ENCODE measurements at regions not wholly inside any gene's neighbourhood (a gene's known extent, or its start where the extent isn't known, plus 50 kb on each side); places are given as distances from the start of the nearest gene placed in this dataset.

DNA sequence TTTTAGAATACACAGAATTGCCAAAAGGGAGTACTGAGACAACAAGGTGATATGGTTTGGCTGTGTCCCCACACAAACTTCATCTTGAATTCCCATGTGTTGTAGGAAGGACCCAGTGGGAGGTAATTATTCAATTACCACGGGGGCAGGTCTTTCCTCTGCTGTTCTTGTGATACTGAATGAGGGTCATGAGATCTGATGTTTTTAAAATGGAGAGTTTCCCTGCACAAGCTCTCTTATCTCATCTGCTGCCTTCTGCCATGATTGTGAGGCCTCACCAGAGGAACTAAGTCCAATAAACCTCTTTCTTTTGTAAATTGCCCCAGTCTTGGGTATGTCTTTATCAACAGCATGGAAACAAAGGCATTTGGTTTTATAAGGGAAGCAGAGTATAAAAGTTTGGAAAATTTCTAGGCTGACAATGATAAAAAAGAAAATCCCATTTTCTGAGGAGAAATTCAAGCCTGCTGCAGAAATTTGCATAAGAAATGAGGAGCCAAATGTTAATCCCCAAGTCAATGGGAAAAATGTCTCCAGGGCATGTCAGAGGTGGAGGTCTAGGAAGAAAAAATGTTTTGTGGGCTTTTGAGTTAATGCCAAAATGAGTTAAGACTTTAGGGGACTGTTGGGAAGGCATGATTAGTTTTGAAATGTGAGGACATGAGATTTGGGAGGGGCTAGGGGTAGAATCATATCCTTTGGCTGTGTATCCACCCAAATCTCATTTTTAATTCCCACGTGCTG, 130.5 kb upstream of the THRB start:
- BruUV-seq (replicated peaks) = no TSS peak
- POLR2A ChIA-PET (ENCODE audit: unreplicated experiment) = no interaction called here

DNA sequence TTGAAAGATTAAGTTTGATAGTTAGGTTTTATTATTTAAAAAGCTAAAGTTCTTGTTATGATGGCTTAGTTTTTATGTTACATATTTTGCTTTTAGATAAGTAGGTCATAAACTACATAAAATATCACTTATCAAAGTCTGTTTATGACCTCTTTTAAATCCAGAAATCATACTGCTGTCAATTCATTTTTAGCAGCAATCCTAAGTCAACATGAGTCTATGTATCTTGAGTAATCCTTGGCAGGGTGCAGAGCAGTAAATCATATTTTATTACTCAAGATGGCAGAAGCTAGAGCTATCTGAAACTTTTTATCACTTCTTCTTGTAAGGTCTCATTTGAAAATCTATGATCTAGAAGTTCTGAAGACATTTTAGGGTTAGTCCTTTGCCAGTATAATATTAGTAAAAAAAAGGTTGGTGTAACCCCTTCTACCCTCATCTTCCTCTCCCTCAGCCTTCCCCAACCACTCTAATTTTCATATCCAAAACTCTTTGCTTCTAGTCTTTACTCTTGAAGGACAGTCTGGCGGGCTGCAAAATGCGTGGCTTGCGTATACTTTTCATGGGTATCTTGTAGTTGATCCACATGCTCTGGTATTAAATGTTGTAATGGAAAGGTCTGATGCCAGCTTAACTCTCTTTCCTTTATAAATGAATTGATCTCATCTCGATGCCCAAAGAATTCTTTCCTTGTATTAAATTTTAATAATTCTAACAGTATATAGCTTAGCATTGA, 134.0 kb upstream of the THRB start:
- Histone ChIP-seq H3K27me3 (ENCODE audit: insufficient read depth, low read depth) (no peaks in the 10 kb centered on the region), H3K4me3 (no peak overlapping the region), H3K9me3 (ENCODE audit: insufficient read depth, low read depth) (0 out of 2 replicates have a peak, but pooled peaks cover 4% of the 10 kb centered on the region), H3K79me2 (ENCODE audit: low read depth) (no peaks in the 10 kb centered on the region), H3K27ac (no peak overlapping the region), H4K20me1 (ENCODE audit: insufficient read depth) (no peaks in the 10 kb centered on the region), H3K36me3 (ENCODE audit: low read depth) (no peaks in the 10 kb centered on the region), H3K4me1 (replicated peaks; ENCODE audit: insufficient read depth) (no peaks in the 10 kb centered on the region), H3K9me2 (ENCODE audit: insufficient read depth) (no peaks in the 10 kb centered on the region), H2AFZ (no peak overlapping the region), H3F3A (ENCODE audit: insufficient read depth, low read depth) (no peaks in the 10 kb centered on the region), H3K4me2 (no peak overlapping the region)
- DNase-seq = no peak
- no peak for TF ChIP-seq EZH2 (IDR thresholded peaks at IDR 0.05; ENCODE audit: low read depth)
- TF ChIP-seq, protein P1, sequence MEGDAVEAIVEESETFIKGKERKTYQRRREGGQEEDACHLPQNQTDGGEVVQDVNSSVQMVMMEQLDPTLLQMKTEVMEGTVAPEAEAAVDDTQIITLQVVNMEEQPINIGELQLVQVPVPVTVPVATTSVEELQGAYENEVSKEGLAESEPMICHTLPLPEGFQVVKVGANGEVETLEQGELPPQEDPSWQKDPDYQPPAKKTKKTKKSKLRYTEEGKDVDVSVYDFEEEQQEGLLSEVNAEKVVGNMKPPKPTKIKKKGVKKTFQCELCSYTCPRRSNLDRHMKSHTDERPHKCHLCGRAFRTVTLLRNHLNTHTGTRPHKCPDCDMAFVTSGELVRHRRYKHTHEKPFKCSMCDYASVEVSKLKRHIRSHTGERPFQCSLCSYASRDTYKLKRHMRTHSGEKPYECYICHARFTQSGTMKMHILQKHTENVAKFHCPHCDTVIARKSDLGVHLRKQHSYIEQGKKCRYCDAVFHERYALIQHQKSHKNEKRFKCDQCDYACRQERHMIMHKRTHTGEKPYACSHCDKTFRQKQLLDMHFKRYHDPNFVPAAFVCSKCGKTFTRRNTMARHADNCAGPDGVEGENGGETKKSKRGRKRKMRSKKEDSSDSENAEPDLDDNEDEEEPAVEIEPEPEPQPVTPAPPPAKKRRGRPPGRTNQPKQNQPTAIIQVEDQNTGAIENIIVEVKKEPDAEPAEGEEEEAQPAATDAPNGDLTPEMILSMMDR (conservative IDR thresholded peaks at IDR 0.05) = no peak
- ChIA-PET CTCF (no interaction called here), POLR2A (ENCODE audit: unreplicated experiment) (no interaction called here)
- BruUV-seq (replicated peaks) = no TSS peak
- intact Hi-C loops (cut with micrococcal nuclease; ENCODE audit: unreplicated experiment) = no loop called here

More for the DNA sequence above, 130.5 kb upstream of the THRB start:
- intact Hi-C loops (cut with micrococcal nuclease; ENCODE audit: unreplicated experiment) = no loop called here
- Histone ChIP-seq H3K9me2 (ENCODE audit: insufficient read depth) (no peaks in the 10 kb centered on the region; the same call in 1 of the 2 replicates), H3K4me3 (no peak overlapping the region), H3F3A (ENCODE audit: insufficient read depth, low read depth) (no peaks in the 10 kb centered on the region), H3K4me1 (replicated peaks; ENCODE audit: insufficient read depth) (no peaks in the 10 kb centered on the region), H3K4me2 (no peak overlapping the region), H4K20me1 (ENCODE audit: insufficient read depth) (no peaks in the 10 kb centered on the region), H3K27ac (no peak overlapping the region), H3K79me2 (ENCODE audit: low read depth) (no peaks in the 10 kb centered on the region), H3K27me3 (ENCODE audit: insufficient read depth, low read depth) (no peaks in the 10 kb centered on the region), H3K36me3 (ENCODE audit: low read depth) (no peaks in the 10 kb centered on the region), H3K9me3 (ENCODE audit: insufficient read depth, low read depth) (0 out of 2 replicates have a peak, but pooled peaks cover 4% of the 10 kb centered on the region), H2AFZ (no peak overlapping the region)
- no peak for TF ChIP-seq EZH2 (IDR thresholded peaks at IDR 0.05; ENCODE audit: low read depth)
- TF ChIP-seq, protein P1 (conservative IDR thresholded peaks at IDR 0.05) = no peak
- CTCF ChIA-PET = no interaction called here
- DNase-seq = no peak

DNA sequence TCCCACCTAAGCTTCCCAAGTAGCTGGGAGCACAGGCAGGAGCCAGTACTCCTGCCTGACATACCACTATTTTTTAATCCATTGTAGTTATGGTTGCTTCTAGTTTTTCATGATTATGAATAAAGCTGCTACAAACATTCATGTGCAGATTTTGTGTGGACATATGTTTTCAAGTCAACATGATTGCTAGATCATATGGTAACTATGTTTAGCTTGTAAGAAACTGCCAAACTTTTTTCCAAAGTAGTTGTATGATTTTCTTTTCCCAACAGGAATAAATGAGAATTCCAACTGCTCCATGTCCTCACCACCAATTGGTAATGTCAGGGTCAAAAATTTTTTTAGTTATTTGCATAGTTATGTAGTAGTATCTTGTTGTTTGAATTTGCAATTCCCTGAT, 136.8 kb upstream of the THRB start:
- H3K4me2 ChIP-seq = no peak overlapping the region
- H3K9me3 ChIP-seq (ENCODE audit: insufficient read depth, low read depth) = no peaks in the 10 kb centered on the region
- H3K4me1 ChIP-seq (replicated peaks; ENCODE audit: insufficient read depth) = no peaks in the 10 kb centered on the region
- CTCF ChIA-PET = no interaction called here
- BruUV-seq (replicated peaks) = no TSS peak
- no peak overlapping the region for H3K27ac ChIP-seq
- no peaks in the 10 kb centered on the region for H3K79me2 ChIP-seq (ENCODE audit: low read depth)
- intact Hi-C loops (cut with micrococcal nuclease; ENCODE audit: unreplicated experiment) = no loop called here
- no peaks in the 10 kb centered on the region for H3K9me2 ChIP-seq (ENCODE audit: insufficient read depth)
- H3K27me3 ChIP-seq (ENCODE audit: insufficient read depth, low read depth) = no peaks in the 10 kb centered on the region
- H4K20me1 ChIP-seq (ENCODE audit: insufficient read depth) = no peaks in the 10 kb centered on the region
- no peaks in the 10 kb centered on the region for H3F3A ChIP-seq (ENCODE audit: insufficient read depth, low read depth)
- POLR2A ChIA-PET (ENCODE audit: unreplicated experiment) = no interaction called here
- no peak overlapping the region for H2AFZ ChIP-seq
- no peak overlapping the region for H3K4me3 ChIP-seq
- no peaks in the 10 kb centered on the region for H3K36me3 ChIP-seq (ENCODE audit: low read depth)
- no peak for TF ChIP-seq EZH2 (IDR thresholded peaks at IDR 0.05; ENCODE audit: low read depth)
- TF ChIP-seq, protein P1 (conservative IDR thresholded peaks at IDR 0.05) = no peak
- no peak for DNase-seq

All from PC-9 (cell line).